IMR-90 (cell line): ENCODE measurements at regions not wholly inside any gene's neighbourhood (a gene's known extent, or its start where the extent isn't known, plus 50 kb on each side); places are given as distances from the start of the nearest gene placed in this dataset.
A peak's percentile ranks its signal among the peaks of the same experiment; 100 is the strongest.

Source experiments
- ATAC-seq: fragments of 200-7000 bp; cut with Tn5 transposase; 2 replicates; pipeline ENCODE4 v1.9.1; 2020; ENCODE audit warnings: low read depth, mild to moderate bottlenecking, moderate library complexity
- BruUV-seq: library from RNA; stranded (reverse); fragments of 400-500 nt; replicated peaks from 2 replicates; lab custom pipeline; 2021; lab: Mats Ljungman, UMichigan
- CTCF ChIA-PET: fragments of 300-600 bp; formaldehyde crosslinking; extraction: SDS; loops from one replicate; lab custom pipeline; 2021; ENCODE audit warnings: antibody characterized with exemption; lab: Yijun Ruan, JAX
- POLR2A ChIA-PET: fragments of 300-600 bp; sonication (Branson Sonifier 250); formaldehyde crosslinking; loops from one replicate; lab custom pipeline; 2022; ENCODE audit warnings: antibody characterized with exemption; ENCODE audit not compliant: unreplicated experiment; lab: Charles Lee
- DNase-seq: peaks from one replicate; pipeline ENCODE4 v3.0.0; 2013
- H2AFZ ChIP-seq: replicated peaks from 2 replicates; pipeline ENCODE3; 2013; ENCODE audit warnings: low read length, mild to moderate bottlenecking; ENCODE audit not compliant: poor library complexity
- H2AK5ac ChIP-seq: 2 replicates; pipeline ENCODE4 v1.6.1; 2013; ENCODE audit warnings: low read depth, low read length, inconsistent platforms
- H2AK9ac ChIP-seq: replicated peaks from 2 replicates; pipeline ENCODE3; 2013; ENCODE audit warnings: mild to moderate bottlenecking, low read depth, low read length, moderate library complexity; ENCODE audit not compliant: poor library complexity
- H2BK120ac ChIP-seq: 2 replicates; pipeline ENCODE4 v1.6.1; 2013; ENCODE audit warnings: low read depth, low read length, inconsistent platforms
- H2BK15ac ChIP-seq: 3 replicates; pipeline ENCODE4 v1.6.1; 2013; ENCODE audit warnings: low read depth, low read length, inconsistent platforms
- H2BK20ac ChIP-seq: 2 replicates; pipeline ENCODE4 v1.6.1; 2013; ENCODE audit warnings: low read depth, mild to moderate bottlenecking, inconsistent platforms, low read length, moderate library complexity
- H2BK5ac ChIP-seq: 2 replicates; pipeline ENCODE4 v1.6.1; 2013; ENCODE audit warnings: mild to moderate bottlenecking, low read depth, low read length, inconsistent platforms; ENCODE audit not compliant: poor library complexity, severe bottlenecking
- H3K14ac ChIP-seq: replicated peaks from 2 replicates; pipeline ENCODE4 v1.6.1; 2013; ENCODE audit warnings: low read depth, low read length, inconsistent platforms
- H3K18ac ChIP-seq: 2 replicates; pipeline ENCODE4 v1.6.1; 2013; ENCODE audit warnings: low read depth, low read length, control low read depth
- H3K23ac ChIP-seq: 2 replicates; pipeline ENCODE4 v1.6.1; 2013; ENCODE audit warnings: low read depth, low read length, inconsistent platforms
- H3K27ac ChIP-seq: 2 replicates; pipeline ENCODE4 v1.5.1; 2013; ENCODE audit warnings: mild to moderate bottlenecking, control low read depth, low read length; ENCODE audit not compliant: insufficient read depth
- H3K27me3 ChIP-seq: 2 replicates; pipeline ENCODE4 v1.6.1; 2013; ENCODE audit warnings: low read length; ENCODE audit not compliant: control insufficient read depth, insufficient read depth
- H3K36me3 ChIP-seq: 2 replicates; pipeline ENCODE4 v1.6.1; 2013; ENCODE audit warnings: low read length, mixed read lengths; ENCODE audit not compliant: control insufficient read depth, insufficient read depth
- H3K4ac ChIP-seq: 2 replicates; pipeline ENCODE4 v1.6.1; 2013; ENCODE audit warnings: low read depth, low read length, inconsistent platforms
- H3K4me1 ChIP-seq: 2 replicates; pipeline ENCODE4 v1.6.1; 2013; ENCODE audit warnings: low read length, mixed read lengths; ENCODE audit not compliant: control insufficient read depth, insufficient read depth
- H3K4me2 ChIP-seq: 2 replicates; pipeline ENCODE4 v1.6.1; 2013; ENCODE audit warnings: low read depth, mild to moderate bottlenecking, control low read depth, low read length, moderate library complexity
- H3K4me3 ChIP-seq: 2 replicates; pipeline ENCODE4 v1.5.1; 2013; ENCODE audit warnings: low read depth, mild to moderate bottlenecking, control low read depth, low read length, moderate library complexity; ENCODE audit not compliant: insufficient read depth
- H3K56ac ChIP-seq: 2 replicates; pipeline ENCODE4 v1.6.1; 2013; ENCODE audit warnings: low read length, inconsistent platforms; ENCODE audit not compliant: insufficient read depth; ENCODE audit errors: extremely low read depth
- H3K79me1 ChIP-seq, 2 experiments: 2 replicates each; pipeline ENCODE4 v1.6.1; 2013; ENCODE audit warnings: low read length in 2 of 2, inconsistent platforms in 1 of 2, low read depth in 1 of 2
- H3K9ac ChIP-seq: 2 replicates; pipeline ENCODE4 v1.6.1; 2013; ENCODE audit warnings: low read depth, low read length, control low read depth
- H3K9me1 ChIP-seq: 2 replicates; pipeline ENCODE4 v1.6.1; 2013; ENCODE audit warnings: low read length, inconsistent platforms; ENCODE audit not compliant: insufficient read depth
- H3K9me3 ChIP-seq: 2 replicates; pipeline ENCODE4 v1.6.1; 2013; ENCODE audit warnings: low read length; ENCODE audit not compliant: control insufficient read depth, insufficient read depth
- H4K20me1 ChIP-seq: 2 replicates; pipeline ENCODE4 v1.6.1; 2013; ENCODE audit warnings: low read length, inconsistent platforms; ENCODE audit not compliant: insufficient read depth
- H4K5ac ChIP-seq: 2 replicates; pipeline ENCODE4 v1.6.1; 2013; ENCODE audit warnings: mild to moderate bottlenecking, low read depth, low read length, control low read depth
- H4K8ac ChIP-seq, 2 experiments: 2 replicates each; pipeline ENCODE4 v1.6.1; 2013; ENCODE audit warnings: low read depth in 2 of 2, low read length in 2 of 2, control low read depth in 1 of 2, inconsistent platforms in 1 of 2
- H4K91ac ChIP-seq: 2 replicates; pipeline ENCODE4 v1.6.1; 2013; ENCODE audit warnings: low read depth, low read length, inconsistent platforms; ENCODE audit not compliant: insufficient read depth
- BHLHE40 ChIP-seq: fragments of 150-350 bp; IDR thresholded peaks from 2 replicates; pipeline ENCODE4 v1.6.1; 2016; ENCODE audit warnings: mild to moderate bottlenecking, low read depth, low read length
- CEBPB ChIP-seq: IDR thresholded peaks from 2 replicates; pipeline ENCODE4 v1.6.1; 2012; ENCODE audit warnings: low read depth, low read length, improper control_type of control experiment
- CHD1 ChIP-seq: IDR thresholded peaks from 2 replicates; pipeline ENCODE4 v1.6.1; 2012; ENCODE audit warnings: low read depth, low read length, improper control_type of control experiment
- CTCF ChIP-seq: conservative IDR thresholded peaks from 2 replicates; pipeline ENCODE4 v1.5.1; 2012; ENCODE audit warnings: mild to moderate bottlenecking, low read depth, low read length, improper control_type of control experiment
- ELK1 ChIP-seq: fragments of 150-350 bp; IDR thresholded peaks from 2 replicates; pipeline ENCODE4 v1.6.1; 2016; ENCODE audit warnings: low read depth, mild to moderate bottlenecking, low read length, moderate library complexity, borderline replicate concordance
- FOS ChIP-seq: fragments of 150-350 bp; IDR thresholded peaks from 2 replicates; pipeline ENCODE4 v1.6.1; 2016; ENCODE audit warnings: low read depth, low read length
- MAFK ChIP-seq: IDR thresholded peaks from 2 replicates; pipeline ENCODE4 v1.6.1; 2012; ENCODE audit warnings: low read depth, low read length, improper control_type of control experiment
- MAZ ChIP-seq: IDR thresholded peaks from 2 replicates; pipeline ENCODE4 v1.6.1; 2012; ENCODE audit warnings: low read depth, mild to moderate bottlenecking, low read length, improper control_type of control experiment, moderate library complexity, borderline replicate concordance
- MXI1 ChIP-seq: IDR thresholded peaks from 2 replicates; pipeline ENCODE4 v1.6.1; 2012; ENCODE audit warnings: low read depth, mild to moderate bottlenecking, low read length, moderate library complexity, borderline replicate concordance
- NFE2L2 ChIP-seq: fragments of 150-350 bp; IDR thresholded peaks from 2 replicates; pipeline ENCODE4 v1.6.1; 2016; ENCODE audit warnings: low read depth, mild to moderate bottlenecking, low read length
- POLR2A ChIP-seq: IDR thresholded peaks from 2 replicates; pipeline ENCODE4 v1.6.1; 2012; ENCODE audit warnings: mild to moderate bottlenecking, low read depth, low read length
- RAD21 ChIP-seq: IDR thresholded peaks from 2 replicates; pipeline ENCODE4 v1.6.1; 2012; ENCODE audit warnings: low read length, improper control_type of control experiment
- RCOR1 ChIP-seq: IDR thresholded peaks from 2 replicates; pipeline ENCODE4 v1.6.1; 2012; ENCODE audit warnings: mild to moderate bottlenecking, low read length, improper control_type of control experiment; ENCODE audit not compliant: insufficient replicate concordance
- RFX5 ChIP-seq: IDR thresholded peaks from 2 replicates; pipeline ENCODE4 v1.8.0; 2012; ENCODE audit warnings: low read depth, mild to moderate bottlenecking, low read length, moderate library complexity
- SMC3 ChIP-seq: fragments of 150-350 bp; IDR thresholded peaks from 2 replicates; pipeline ENCODE4 v1.6.1; 2016; ENCODE audit warnings: low read depth, mild to moderate bottlenecking, antibody characterized with exemption, low read length, moderate library complexity
- USF2 ChIP-seq: fragments of 150-350 bp; IDR thresholded peaks from 2 replicates; pipeline ENCODE4 v1.6.1; 2017; ENCODE audit warnings: mild to moderate bottlenecking, antibody characterized with exemption, low read length, low read depth
- WGBS, 2 experiments: methylation state at CpG; one replicate each; pipeline versions ENCODE4 v1.1.5 to v1.1.7; 2013; ENCODE audit warnings: missing lambda C conversion rate in 2 of 2; ENCODE audit not compliant: insufficient read length in 1 of 2; ENCODE audit errors: extremely low coverage in 2 of 2; 5-methylcytosine and 5-hydroxymethylcytosine counted together
- dilution Hi-C: fragments of 300-500 bp; cut with HindIII; formaldehyde crosslinking; loops from one replicate; pipeline ENCODE4 v1.14.3; 2018; ENCODE audit warnings: low sequenced_read_pairs; ENCODE audit not compliant: unreplicated experiment
- in situ Hi-C: fragments of 300-500 bp; cut with MboI; formaldehyde crosslinking; loops from 3 replicates; pipeline ENCODE4 v1.14.3; 2019; ENCODE audit warnings: low sequenced_read_pairs, inconsistent platforms, mixed read lengths
- intact Hi-C: fragments of 100-400 bp; cut with micrococcal nuclease; formaldehyde crosslinking; loops from 2 replicates; pipeline ENCODE4 v1.10.0; 2022

GRCh38 chr2:129861666-129862288 is 117.7 kb upstream of the RAB6C start:
- Histone ChIP-seq H3K56ac (no peak overlapping the region), H3K9ac (no peak overlapping the region), H3K4ac (no peak overlapping the region), H3K36me3 (no peaks in the 10 kb centered on the region), H3K18ac (no peak overlapping the region), H3K4me2 (no peak overlapping the region), H2AK5ac (no peak overlapping the region), H3K14ac (no peak overlapping the region), H4K91ac (no peak overlapping the region), H2BK15ac (no peak overlapping the region), H4K5ac (no peak overlapping the region), H2AK9ac (no peak overlapping the region), H3K4me3 (no peak overlapping the region), H2BK120ac (no peak overlapping the region), H3K27me3 (no peaks in the 10 kb centered on the region), H3K27ac (no peak overlapping the region), H3K23ac (no peak overlapping the region), H4K8ac (no peak overlapping the region), H4K20me1 (no peaks in the 10 kb centered on the region), H2BK5ac (no peak overlapping the region), H3K9me1 (no peaks in the 10 kb centered on the region), H2AFZ (peak overlapping the region; percentile 32), H3K4me1 (no peaks in the 10 kb centered on the region), H2BK20ac (no peak overlapping the region), H3K9me3 (no peaks in the 10 kb centered on the region), H3K79me1 (no peaks in the 10 kb centered on the region)
- CTCF ChIA-PET, result no interaction called here
- WGBS, 2 experiments, result 73% methylated on average over 3 of the region's 10 CpGs; no CpG with 5 or more reads in 1 of the 2 experiments
- no TSS peak for BruUV-seq
- POLR2A ChIA-PET, result no interaction called here
- in situ Hi-C loops, result loop anchor here (25.0 kb wide), 1 partner anchor 1699 kb away; no protein-coding TSS in a partner anchor
- DNase-seq (no peak), ATAC-seq (no peak)
- TF ChIP-seq BHLHE40 (no peak), NFE2L2 (no peak), CHD1 (no peak), CEBPB (no peak), SMC3 (no peak), RCOR1 (no peak), MAFK (no peak), FOS (no peak), USF2 (no peak), POLR2A (no peak), RAD21 (no peak), MXI1 (no peak), RFX5 (no peak), CTCF (no peak), MAZ (no peak), ELK1 (no peak)
- intact Hi-C loops, result no loop called here
- dilution Hi-C loops, result no loop called here
